ENCODE measurements at regions not wholly inside any gene's neighbourhood (a gene's known extent, or its start where the extent isn't known, plus 50 kb on each side); places are given as distances from the start of the nearest gene placed in this dataset.

DNA sequence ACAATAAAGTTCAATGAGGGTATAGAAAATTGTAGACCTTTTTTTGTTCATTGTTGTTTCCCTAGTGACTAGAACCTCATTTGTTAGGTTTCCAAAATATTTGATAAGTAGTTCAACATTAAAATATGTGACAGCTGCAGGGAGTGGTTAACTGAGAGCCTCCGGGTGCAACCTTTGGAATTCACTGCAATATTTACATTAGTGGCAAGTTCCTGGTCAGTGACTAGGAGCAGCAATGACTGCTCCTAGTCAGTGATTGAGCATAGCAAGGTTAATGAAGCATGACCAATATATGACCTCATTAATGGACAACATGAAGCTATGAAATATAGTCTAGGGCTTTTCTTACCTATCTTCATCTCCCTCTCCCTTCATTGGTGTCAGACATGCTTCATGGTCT, 65.8 kb upstream of the FAM47A start:
- TF ChIP-seq CTCF (IDR thresholded peaks at IDR 0.05 in 4 of 5, conservative IDR thresholded peaks at IDR 0.05 in 1 of 5): no peak
- no peak for TF ChIP-seq POLR2A (IDR thresholded peaks at IDR 0.05)

Measured in gastrocnemius medialis (tissue), 4 donors.